CD14-positive monocyte (primary cell): ENCODE measurements at regions not wholly inside any gene's neighbourhood (a gene's known extent, or its start where the extent isn't known, plus 50 kb on each side); places are given as distances from the start of the nearest gene placed in this dataset.

Experiments used
- DNase-seq, 3 donors: peaks; one replicate each; pipeline ENCODE4 v3.0.0-alpha.2; 2011 to 2022
- H2AFZ ChIP-seq: 2 replicates; pipeline ENCODE4 v1.6.0; 2012; ENCODE audit warnings: mild to moderate bottlenecking, low read depth, low read length, inconsistent platforms; ENCODE audit not compliant: insufficient read depth, poor library complexity, severe bottlenecking
- H3K27ac ChIP-seq, 2 donors: 1 replicate in 1 of 2; 2 replicates in 1 of 2; pipeline ENCODE4 v1.5.1; 2012 to 2013; ENCODE audit warnings: low read length in 2 of 2, control low read depth in 1 of 2, inconsistent platforms in 1 of 2, low read depth in 1 of 2, mild to moderate bottlenecking in 1 of 2
- H3K27me3 ChIP-seq, 2 donors: one replicate each; pipeline versions ENCODE4 v1.6.0 to v1.6.1; 2011 to 2013; ENCODE audit warnings: low read length in 2 of 2; ENCODE audit not compliant: control insufficient read depth in 2 of 2, insufficient read depth in 2 of 2
- H3K36me3 ChIP-seq, 2 donors: replicated peaks in 1 of 2; 1 replicate in 1 of 2; 2 replicates in 1 of 2; pipeline versions ENCODE4 v1.5.1 to v1.6.1; 2012 to 2013; ENCODE audit warnings: low read length in 2 of 2, control low read depth in 1 of 2, inconsistent platforms in 1 of 2, mild to moderate bottlenecking in 1 of 2; ENCODE audit not compliant: insufficient read depth in 2 of 2, control insufficient read depth in 1 of 2
- H3K4me1 ChIP-seq, 2 donors: 1 replicate in 1 of 2; 2 replicates in 1 of 2; pipeline versions ENCODE4 v1.5.1 to v1.6.1; 2012 to 2013; ENCODE audit warnings: low read length in 2 of 2, control low read depth in 1 of 2, inconsistent platforms in 1 of 2, mild to moderate bottlenecking in 1 of 2, moderate library complexity in 1 of 2; ENCODE audit not compliant: insufficient read depth in 2 of 2, control insufficient read depth in 1 of 2
- H3K4me2 ChIP-seq: replicated peaks from 2 replicates; pipeline ENCODE3; 2012; ENCODE audit warnings: low read length, moderate library complexity, mild to moderate bottlenecking; ENCODE audit not compliant: poor library complexity, severe bottlenecking; ENCODE audit errors: extremely low read depth
- H3K4me3 ChIP-seq, 3 experiments: fragments of 200-600 bp in 1 of 3; sonication (generic) in 1 of 3; replicated peaks in 1 of 3; 1 replicate in 2 of 3; 2 replicates in 1 of 3; pipeline ENCODE4 v1.5.1; 2011 to 2013; ENCODE audit warnings: low read length in 3 of 3, mild to moderate bottlenecking in 3 of 3, control low read depth in 2 of 3, low read depth in 2 of 3, inconsistent platforms in 1 of 3, moderate library complexity in 1 of 3
- H3K79me2 ChIP-seq: 2 replicates; pipeline ENCODE4 v1.6.0; 2012; ENCODE audit warnings: mild to moderate bottlenecking, control low read depth, inconsistent platforms, low read length, moderate library complexity; ENCODE audit not compliant: insufficient read depth
- H3K9ac ChIP-seq: 2 replicates; pipeline ENCODE4 v1.6.0; 2017; ENCODE audit warnings: low read length, mild to moderate bottlenecking; ENCODE audit not compliant: insufficient read depth, poor library complexity, severe bottlenecking
- H3K9me3 ChIP-seq, 2 donors: replicated peaks in 1 of 2; 1 replicate in 1 of 2; 2 replicates in 1 of 2; pipeline versions ENCODE4 v1.5.1 to v1.6.1; 2012 to 2013; ENCODE audit warnings: low read length in 2 of 2, control low read depth in 1 of 2; ENCODE audit not compliant: control insufficient read depth in 1 of 2, insufficient read depth in 1 of 2
- H4K20me1 ChIP-seq: 2 replicates; pipeline ENCODE4 v1.6.0; 2012; ENCODE audit warnings: mild to moderate bottlenecking, low read length, control low read depth, moderate library complexity; ENCODE audit not compliant: insufficient read depth
- H3K27ac Mint-ChIP-seq, 7 donors: one replicate each; pipeline ENCODE4 v1.8.0; 2020; ENCODE audit warnings: mild to moderate bottlenecking in 7 of 7, mixed read lengths in 7 of 7, moderate library complexity in 6 of 7, inconsistent platforms in 2 of 7
- H3K27me3 Mint-ChIP-seq, 3 donors: one replicate each; pipeline ENCODE4 v1.8.0; 2021 to 2022; ENCODE audit warnings: low read depth in 3 of 3, mild to moderate bottlenecking in 3 of 3, mixed read lengths in 3 of 3, moderate library complexity in 3 of 3, inconsistent platforms in 1 of 3
- H3K36me3 Mint-ChIP-seq, 2 donors: one replicate each; pipeline ENCODE4 v1.8.0; 2020; ENCODE audit warnings: mixed read lengths in 2 of 2, inconsistent platforms in 1 of 2, mild to moderate bottlenecking in 1 of 2
- H3K4me1 Mint-ChIP-seq: one replicate; pipeline ENCODE4 v1.8.0; 2020; ENCODE audit warnings: mild to moderate bottlenecking, mixed read lengths
- H3K4me3 Mint-ChIP-seq, 2 donors: one replicate each; pipeline ENCODE4 v1.8.0; 2020; ENCODE audit warnings: mild to moderate bottlenecking in 2 of 2, mixed read lengths in 2 of 2, moderate library complexity in 1 of 2
- H3K9me3 Mint-ChIP-seq, 7 donors: one replicate each; pipeline ENCODE4 v1.8.0; 2020 to 2022; ENCODE audit warnings: mixed read lengths in 7 of 7, mild to moderate bottlenecking in 6 of 7, moderate library complexity in 6 of 7, inconsistent platforms in 2 of 7
- CTCF ChIP-seq: fragments of 200-600 bp; IDR thresholded peaks from one replicate; pipeline ENCODE4 v1.8.0; 2022; ENCODE audit warnings: antibody characterized with exemption, mild to moderate bottlenecking
- WGBS: methylation state at CpG from one replicate; pipeline ENCODE4 v1.1.5; 2013; ENCODE audit warnings: missing lambda C conversion rate; ENCODE audit not compliant: insufficient coverage; 5-methylcytosine and 5-hydroxymethylcytosine counted together
- intact Hi-C, 2 donors: fragments of 100-400 bp; cut with micrococcal nuclease; formaldehyde crosslinking; loops; one replicate each; pipeline versions ENCODE4 v1.15.0 to v1.15.1; 2023

GRCh38 chr4:159722918-159723317 is 620.0 kb downstream of the RAPGEF2 start:
- no peak overlapping the region for H3K4me3 ChIP-seq
- WGBS, result 76% methylated on average over 3 of the region's 4 CpGs
- no peak for DNase-seq
- H3K4me1 ChIP-seq, result no peaks in the 10 kb centered on the region
- no peaks in the 10 kb centered on the region for H4K20me1 ChIP-seq
- H2AFZ ChIP-seq, result no peak overlapping the region
- intact Hi-C loops, result no loop called here
- H3K27me3 ChIP-seq, result no peaks in the 10 kb centered on the region
- Mint-ChIP-seq H3K36me3 (no peaks in the 10 kb centered on the region), H3K27me3 (no peaks in the 10 kb centered on the region), H3K27ac (no peak overlapping the region), H3K9me3 (peaks cover 0 to 6% (median 5%) of the 10 kb centered on the region in 7 donors), H3K4me3 (no peak overlapping the region), H3K4me1 (no peaks in the 10 kb centered on the region)
- TF ChIP-seq CTCF, result no peak
- H3K4me2 ChIP-seq, result no peak overlapping the region
- no peak overlapping the region for H3K27ac ChIP-seq
- H3K9me3 ChIP-seq, result peaks cover 0 to 2% of the 10 kb centered on the region in 2 donors
- H3K79me2 ChIP-seq, result no peaks in the 10 kb centered on the region
- no peaks in the 10 kb centered on the region for H3K36me3 ChIP-seq
- no peak overlapping the region for H3K9ac ChIP-seq

DNA sequence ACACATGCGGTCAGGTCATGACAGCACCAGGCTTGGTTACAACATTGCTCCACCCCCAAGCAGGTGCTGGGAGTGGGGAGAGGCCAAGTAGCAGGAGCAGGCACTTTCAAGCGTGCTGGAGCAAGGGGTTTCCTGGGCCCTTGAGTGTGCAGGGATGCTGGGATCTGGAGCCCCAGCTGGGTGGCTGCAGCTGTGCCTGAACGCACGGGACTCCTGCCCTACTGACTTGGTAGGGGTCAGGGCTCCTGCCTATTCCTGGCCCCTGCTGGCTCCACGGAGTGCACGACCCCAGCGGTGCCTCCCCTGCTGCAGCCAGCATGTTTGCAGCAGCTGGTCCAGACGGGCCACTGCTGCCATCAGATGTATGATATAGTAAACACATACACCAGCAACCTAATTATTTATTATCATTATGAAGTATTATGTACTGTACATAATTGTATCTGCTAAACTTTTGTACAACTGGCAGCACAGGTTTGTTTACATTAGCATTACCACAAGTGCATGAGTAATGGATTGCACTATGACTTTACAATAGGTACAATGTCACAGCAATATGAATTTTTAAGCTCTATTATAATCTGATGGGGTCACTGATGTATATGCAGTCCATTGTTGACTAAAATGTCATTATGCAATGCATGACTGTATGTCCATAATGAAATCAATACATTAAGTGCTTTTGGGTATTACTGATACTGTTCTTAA is 620.6 kb downstream of the RAPGEF2 start:
- no peaks in the 10 kb centered on the region for H3K36me3 ChIP-seq
- no peak overlapping the region for H2AFZ ChIP-seq
- peaks cover 0 to 2% of the 10 kb centered on the region in 2 donors for H3K9me3 ChIP-seq
- Mint-ChIP-seq H3K36me3 (no peaks in the 10 kb centered on the region), H3K9me3 (peaks cover 0 to 6% (median 5%) of the 10 kb centered on the region in 7 donors), H3K27ac (no peak overlapping the region), H3K4me3 (no peak overlapping the region), H3K27me3 (no peaks in the 10 kb centered on the region), H3K4me1 (no peaks in the 10 kb centered on the region)
- no peaks in the 10 kb centered on the region for H3K4me1 ChIP-seq
- no peak overlapping the region for H3K4me3 ChIP-seq
- H3K27me3 ChIP-seq, result no peaks in the 10 kb centered on the region
- no peaks in the 10 kb centered on the region for H3K79me2 ChIP-seq
- intact Hi-C loops, result no loop called here
- no peaks in the 10 kb centered on the region for H4K20me1 ChIP-seq
- no peak for DNase-seq
- H3K27ac ChIP-seq, result no peak overlapping the region
- H3K4me2 ChIP-seq, result no peak overlapping the region
- H3K9ac ChIP-seq, result no peak overlapping the region
- no peak for TF ChIP-seq CTCF
- WGBS, result 88% methylated on average over 3 of the region's 8 CpGs
